Transverse colon (tissue), 4 donors: ENCODE measurements at regions not wholly inside any gene's neighbourhood (a gene's known extent, or its start where the extent isn't known, plus 50 kb on each side); places are given as distances from the start of the nearest gene placed in this dataset.

ENCODE experiments used
- DNase-seq: peaks from one replicate; pipeline ENCODE4 v3.0.0-alpha.2; 2019
- H3K27ac ChIP-seq, 4 donors: fragments of 200-600 bp; sonication (generic); 2 replicates each; pipeline ENCODE4 v1.5.1; 2016 to 2018; ENCODE audit warnings: inconsistent platforms in 4 of 4
- H3K27me3 ChIP-seq: fragments of 200-600 bp; sonication (generic); 2 replicates; pipeline ENCODE4 v1.5.1; 2017; ENCODE audit warnings: inconsistent platforms
- H3K36me3 ChIP-seq, 4 donors: fragments of 200-600 bp; sonication (generic); 2 replicates each; pipeline ENCODE4 v1.5.1; 2017 to 2019; ENCODE audit warnings: inconsistent platforms in 4 of 4
- H3K4me1 ChIP-seq, 4 donors: fragments of 200-600 bp; sonication (generic); 2 replicates each; pipeline ENCODE4 v1.5.1; 2017 to 2020; ENCODE audit warnings: inconsistent platforms in 4 of 4
- H3K4me3 ChIP-seq, 4 donors: fragments of 200-600 bp; sonication (generic); 1 replicate in 1 of 4; 2 replicates in 3 of 4; pipeline versions ENCODE4 v1.5.1 to v1.6.1; 2017 to 2019; ENCODE audit warnings: inconsistent platforms in 4 of 4
- H3K9me3 ChIP-seq, 2 donors: fragments of 200-600 bp; sonication (generic); 2 replicates each; pipeline ENCODE4 v1.5.1; 2017 to 2019; ENCODE audit warnings: inconsistent platforms in 2 of 2
- CTCF ChIP-seq, 5 experiments: fragments of 200-600 bp in 3 of 5; fragments of 450-650 bp in 2 of 5; sonication (generic) in 3 of 5; IDR thresholded peaks; 1 replicate in 2 of 5; 2 replicates in 3 of 5; pipeline ENCODE4 v1.5.1; 2016 to 2017; ENCODE audit warnings: antibody characterized with exemption in 5 of 5, inconsistent platforms in 3 of 5, mild to moderate bottlenecking in 2 of 5, moderate library complexity in 1 of 5
- EP300 ChIP-seq: sonication (generic); formaldehyde crosslinking; IDR thresholded peaks from one replicate; pipeline ENCODE4 v1.6.1; 2017; ENCODE audit warnings: antibody characterized with exemption, low read depth
- POLR2A ChIP-seq: fragments of 450-650 bp; IDR thresholded peaks from one replicate; pipeline ENCODE4 v1.6.1; 2016; ENCODE audit warnings: antibody characterized with exemption, mild to moderate bottlenecking, moderate library complexity
- POLR2AphosphoS5 ChIP-seq, 3 donors: sonication (generic); formaldehyde crosslinking; IDR thresholded peaks; one replicate each; pipeline ENCODE4 v1.6.1; 2016; ENCODE audit warnings: antibody characterized with exemption in 3 of 3
- WGBS, 2 donors: methylation state at CpG; one replicate each; pipeline ENCODE4 v1.1.5; 2018; ENCODE audit warnings: low coverage in 1 of 2; 5-methylcytosine and 5-hydroxymethylcytosine counted together
- in situ Hi-C, 4 donors: fragments of 200-750 bp; cut with MboI; loops; one replicate each; pipeline versions ENCODE4 v1.15.0 to v1.15.1; 2017; ENCODE audit warnings: low sequenced_read_pairs in 3 of 4, low pct_ligation_motif_present in 1 of 4, low pct_unique_long_range_greater_than_20kb in 1 of 4
- intact Hi-C: fragments of 100-400 bp; cut with DNase I; formaldehyde crosslinking; loops from one replicate; pipeline ENCODE4 v1.15.1; 2023; ENCODE audit warnings: low total_unique reads

GRCh38 chr14:25197885-25198284 lies 147.9 kb upstream of the STXBP6 start:
- in situ Hi-C loops (no loop called here), intact Hi-C loops (no loop called here)
- no peak for TF ChIP-seq POLR2A
- TF ChIP-seq POLR2AphosphoS5 (IDR thresholded peaks at IDR 0.05), result no peak
- TF ChIP-seq CTCF (IDR thresholded peaks at IDR 0.05), result no peak
- TF ChIP-seq EP300, result no peak
- Histone ChIP-seq H3K27me3 (no peaks in the 10 kb centered on the region), H3K27ac (no peak overlapping the region), H3K4me1 (no peaks in the 10 kb centered on the region), H3K4me3 (no peak overlapping the region), H3K36me3 (no peaks in the 10 kb centered on the region), H3K9me3 (no peaks in the 10 kb centered on the region)
- no peak for DNase-seq

GRCh38 chr14:25180221-25180620 lies 130.3 kb upstream of the STXBP6 start:
- H3K27me3 ChIP-seq, result no peaks in the 10 kb centered on the region
- in situ Hi-C loops (no loop called here), intact Hi-C loops (no loop called here)
- no peak overlapping the region for H3K4me3 ChIP-seq
- H3K9me3 ChIP-seq, result no peaks in the 10 kb centered on the region
- no peak for DNase-seq
- H3K4me1 ChIP-seq, result peaks cover 0 to 9% (median 0%) of the 10 kb centered on the region in 4 donors
- WGBS, 2 donors, result 95 to 100% methylated on average over 1 of the region's 1 CpG
- no peak for TF ChIP-seq CTCF (IDR thresholded peaks at IDR 0.05)
- TF ChIP-seq POLR2AphosphoS5 (IDR thresholded peaks at IDR 0.05), result no peak
- no peak for TF ChIP-seq EP300
- TF ChIP-seq POLR2A, result no peak
- no peak overlapping the region for H3K27ac ChIP-seq
- no peaks in the 10 kb centered on the region for H3K36me3 ChIP-seq

- peak; percentile 11 for DNase-seq
- H3K27me3 ChIP-seq, result no peaks in the 10 kb centered on the region
- H3K9me3 ChIP-seq, result no peaks in the 10 kb centered on the region
- peaks cover 0 to 9% (median 0%) of the 10 kb centered on the region in 4 donors for H3K4me1 ChIP-seq
- TF ChIP-seq POLR2A (no peak), POLR2AphosphoS5 (IDR thresholded peaks at IDR 0.05) (peak in 1 of 3 donors; percentile 23)
- intact Hi-C loops, result no loop called here
- 54 to 92% methylated on average over 2 to 3 of the region's 3 CpGs for WGBS, 2 donors
- H3K4me3 ChIP-seq, result no peak overlapping the region
- no peaks in the 10 kb centered on the region for H3K36me3 ChIP-seq
- in situ Hi-C loops, result no loop called here
- peak overlapping the region in 3 of 4 donors; percentile 1 to 35 (median 2) for H3K27ac ChIP-seq
These were observed 128.3 kb upstream of the STXBP6 start for GRCh38 chr14:25178255-25178654.

- in situ Hi-C loops, result loop anchor here in 3 of 4 donors (10.0 kb wide), 1 partner anchor 416 kb away; no protein-coding TSS in a partner anchor
- H3K4me3 ChIP-seq, result no peak overlapping the region
- no peaks in the 10 kb centered on the region for H3K27me3 ChIP-seq
- H3K36me3 ChIP-seq, result no peaks in the 10 kb centered on the region
- TF ChIP-seq POLR2A (no peak), CTCF (IDR thresholded peaks at IDR 0.05) (peak; percentile 71 to 84 (median 80)), EP300 (no peak), POLR2AphosphoS5 (IDR thresholded peaks at IDR 0.05) (no peak)
- WGBS, 2 donors, result 26 to 33% methylated on average over 6 to 7 of the region's 7 CpGs
- DNase-seq, result no peak
- H3K9me3 ChIP-seq, result no peaks in the 10 kb centered on the region
- H3K27ac ChIP-seq, result no peak overlapping the region
- no peaks in the 10 kb centered on the region for H3K4me1 ChIP-seq
- intact Hi-C loops, result no loop called here
These were observed 101.2 kb upstream of the STXBP6 start for GRCh38 chr14:25150934-25151790.
